CD8-positive, alpha-beta memory T cell (primary cell): ENCODE measurements at regions not wholly inside any gene's neighbourhood (a gene's known extent, or its start where the extent isn't known, plus 50 kb on each side); places are given as distances from the start of the nearest gene placed in this dataset.
"Not testable (repeated sequence)": the region's sequence is repeated elsewhere in the genome, so short reads cannot be mapped to it uniquely, and the experiment has no call there.

Experiments
- CTCF ChIA-PET: fragments of 350-600 bp; sonication (Branson Sonifier 250); formaldehyde crosslinking; loops from one replicate; lab custom pipeline; 2021; ENCODE audit warnings: antibody characterized with exemption; lab: Charles Lee
- POLR2A ChIA-PET: fragments of 350-600 bp; sonication (Branson Sonifier 250); formaldehyde crosslinking; loops from one replicate; lab custom pipeline; 2021; ENCODE audit warnings: antibody characterized with exemption; lab: Charles Lee
- DNase-seq, 5 donors: peaks; one replicate each; pipeline versions ENCODE4 v3.0.0 to v3.0.0-alpha.2; 2020 to 2022; ENCODE audit warnings: mixed read lengths in 1 of 5
- H3K27ac ChIP-seq: one replicate; pipeline ENCODE4 v1.7.0; 2013; ENCODE audit warnings: low read depth, mild to moderate bottlenecking, low read length, moderate library complexity
- H3K27me3 ChIP-seq: 2 replicates; pipeline ENCODE4 v1.7.0; 2013; ENCODE audit warnings: low read length, mild to moderate bottlenecking; ENCODE audit not compliant: insufficient read depth, poor library complexity, severe bottlenecking
- H3K36me3 ChIP-seq: 2 replicates; pipeline ENCODE4 v1.7.0; 2013; ENCODE audit warnings: mild to moderate bottlenecking, low read length, moderate library complexity; ENCODE audit not compliant: insufficient read depth
- H3K4me1 ChIP-seq: 2 replicates; pipeline ENCODE4 v1.7.0; 2013; ENCODE audit warnings: mild to moderate bottlenecking, low read length, moderate library complexity; ENCODE audit not compliant: insufficient read depth
- H3K4me3 ChIP-seq: 2 replicates; pipeline ENCODE4 v1.7.0; 2013; ENCODE audit warnings: mild to moderate bottlenecking, low read length
- H3K9me3 ChIP-seq: 2 replicates; pipeline ENCODE4 v1.7.0; 2013; ENCODE audit warnings: mild to moderate bottlenecking, low read length
- H3K27ac Mint-ChIP-seq, 8 donors: one replicate each; pipeline ENCODE4 v1.8.0; 2020 to 2021; ENCODE audit warnings: mixed read lengths in 8 of 8, mild to moderate bottlenecking in 6 of 8, inconsistent platforms in 3 of 8, moderate library complexity in 3 of 8
- H3K27me3 Mint-ChIP-seq, 2 donors: one replicate each; pipeline ENCODE4 v1.8.0; 2020 to 2021; ENCODE audit warnings: mixed read lengths in 2 of 2, mild to moderate bottlenecking in 1 of 2, moderate library complexity in 1 of 2
- H3K36me3 Mint-ChIP-seq, 3 donors: one replicate each; pipeline ENCODE4 v1.8.0; 2020 to 2021; ENCODE audit warnings: mixed read lengths in 3 of 3, inconsistent platforms in 1 of 3, mild to moderate bottlenecking in 1 of 3
- H3K4me1 Mint-ChIP-seq, 3 donors: one replicate each; pipeline ENCODE4 v1.8.0; 2020 to 2021; ENCODE audit warnings: mixed read lengths in 3 of 3, inconsistent platforms in 1 of 3, mild to moderate bottlenecking in 1 of 3
- H3K4me3 Mint-ChIP-seq, 7 donors: one replicate each; pipeline ENCODE4 v1.8.0; 2020 to 2021; ENCODE audit warnings: mixed read lengths in 7 of 7, mild to moderate bottlenecking in 6 of 7, moderate library complexity in 4 of 7, inconsistent platforms in 2 of 7
- H3K9me3 Mint-ChIP-seq, 5 donors: one replicate each; pipeline ENCODE4 v1.8.0; 2020 to 2022; ENCODE audit warnings: mixed read lengths in 5 of 5, mild to moderate bottlenecking in 3 of 5, moderate library complexity in 2 of 5, inconsistent platforms in 1 of 5

- H3K4me3 Mint-ChIP-seq: no peak overlapping the region
- POLR2A ChIA-PET: no interaction called here
- Histone ChIP-seq H3K36me3 (no peaks in the 10 kb centered on the region), H3K4me3 (no peak overlapping the region), H3K27ac (no peak overlapping the region), H3K4me1 (no peaks in the 10 kb centered on the region), H3K9me3 (no peaks in the 10 kb centered on the region), H3K27me3 (no peaks in the 10 kb centered on the region)
- H3K27me3 Mint-ChIP-seq: no peaks in the 10 kb centered on the region
- DNase-seq: no peak
- H3K4me1 Mint-ChIP-seq: no peaks in the 10 kb centered on the region
- no peak overlapping the region for H3K27ac Mint-ChIP-seq
- CTCF ChIA-PET: no interaction called here
- H3K9me3 Mint-ChIP-seq: peaks cover 0 to 18% (median 6%) of the 10 kb centered on the region in 5 donors
- H3K36me3 Mint-ChIP-seq: no peaks in the 10 kb centered on the region
Measured at GRCh38 chr10:18875477-18875876, 173.1 kb upstream of the MALRD1 start.

DNA sequence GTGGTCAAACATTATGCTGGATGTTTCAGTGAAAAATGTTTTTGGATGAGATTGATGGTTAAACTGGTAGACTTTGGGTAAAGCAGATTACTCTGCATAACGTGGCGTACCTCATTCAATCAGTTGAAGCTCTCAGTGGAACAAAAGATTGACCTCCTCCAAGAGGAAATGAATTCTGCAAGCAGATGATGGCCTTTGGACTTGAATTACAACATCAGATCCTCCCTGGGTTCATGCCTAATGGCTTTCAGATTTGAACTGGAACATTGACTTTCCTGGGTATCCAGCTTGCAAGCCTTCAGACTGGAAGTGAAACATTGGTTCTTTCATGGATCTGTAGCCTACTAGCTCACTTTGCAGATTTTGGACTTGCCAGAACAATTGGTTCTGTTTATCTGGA, 169.3 kb upstream of the MALRD1 start:
- H3K27me3 ChIP-seq: no peaks in the 10 kb centered on the region
- POLR2A ChIA-PET: no interaction called here
- H3K4me3 ChIP-seq: no peak overlapping the region
- H3K4me1 ChIP-seq: no peaks in the 10 kb centered on the region
- H3K9me3 ChIP-seq: no peaks in the 10 kb centered on the region
- Mint-ChIP-seq H3K9me3 (peaks cover 0 to 7% (median 3%) of the 10 kb centered on the region in 5 donors), H3K27me3 (peaks cover 0 to 1% of the 10 kb centered on the region in 2 donors), H3K27ac (no peak overlapping the region), H3K4me3 (no peak overlapping the region), H3K4me1 (no peaks in the 10 kb centered on the region), H3K36me3 (no peaks in the 10 kb centered on the region)
- no peak overlapping the region for H3K27ac ChIP-seq
- DNase-seq: no peak
- CTCF ChIA-PET: no interaction called here
- no peaks in the 10 kb centered on the region for H3K36me3 ChIP-seq

- no peaks in the 10 kb centered on the region for H3K4me1 Mint-ChIP-seq
- Histone ChIP-seq H3K27ac (no peak overlapping the region), H3K4me3 (no peak overlapping the region), H3K36me3 (no peaks in the 10 kb centered on the region), H3K9me3 (no peaks in the 10 kb centered on the region), H3K4me1 (no peaks in the 10 kb centered on the region), H3K27me3 (no peaks in the 10 kb centered on the region)
- CTCF ChIA-PET: no interaction called here
- H3K9me3 Mint-ChIP-seq: peaks cover 0 to 10% (median 3%) of the 10 kb centered on the region in 5 donors
- no peak overlapping the region for H3K4me3 Mint-ChIP-seq
- POLR2A ChIA-PET: no interaction called here
- H3K27ac Mint-ChIP-seq: peak overlapping the region in 2 of 8 donors; percentile 11 to 13
- DNase-seq: no peak
- H3K27me3 Mint-ChIP-seq: peaks cover 0 to 1% of the 10 kb centered on the region in 2 donors
- no peaks in the 10 kb centered on the region for H3K36me3 Mint-ChIP-seq
Measured at GRCh38 chr10:18880530-18880929, 168.1 kb upstream of the MALRD1 start.

DNA sequence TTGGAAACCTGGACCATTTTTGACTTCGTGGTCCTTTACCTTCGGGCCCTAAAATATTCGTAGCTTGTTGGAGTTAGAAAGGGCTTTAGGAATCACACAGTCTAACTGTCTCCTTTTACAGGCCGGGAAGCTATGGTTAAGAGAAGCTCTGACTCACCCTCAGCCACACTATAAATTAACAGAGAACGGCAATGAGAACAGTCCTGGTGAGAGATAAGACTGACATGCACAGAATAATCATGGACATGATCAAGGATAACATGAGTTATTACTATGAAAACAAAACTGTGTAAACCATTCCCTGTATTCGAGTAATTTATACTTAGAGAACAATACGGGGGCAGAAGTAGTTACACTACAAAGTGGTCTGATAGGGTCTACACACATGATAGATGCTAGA, 162.5 kb upstream of the MALRD1 start:
- ChIA-PET POLR2A (no interaction called here), CTCF (no interaction called here)
- Histone ChIP-seq H3K36me3 (no peaks in the 10 kb centered on the region), H3K27ac (no peak overlapping the region), H3K27me3 (no peaks in the 10 kb centered on the region), H3K4me1 (no peaks in the 10 kb centered on the region), H3K9me3 (no peaks in the 10 kb centered on the region), H3K4me3 (no peak overlapping the region)
- Mint-ChIP-seq H3K4me3 (no peak overlapping the region), H3K36me3 (no peaks in the 10 kb centered on the region), H3K9me3 (peaks cover 0 to 3% (median 2%) of the 10 kb centered on the region in 5 donors), H3K27ac (no peak overlapping the region), H3K4me1 (no peaks in the 10 kb centered on the region), H3K27me3 (peaks cover 0 to 1% of the 10 kb centered on the region in 2 donors)
- DNase-seq: no peak

DNA sequence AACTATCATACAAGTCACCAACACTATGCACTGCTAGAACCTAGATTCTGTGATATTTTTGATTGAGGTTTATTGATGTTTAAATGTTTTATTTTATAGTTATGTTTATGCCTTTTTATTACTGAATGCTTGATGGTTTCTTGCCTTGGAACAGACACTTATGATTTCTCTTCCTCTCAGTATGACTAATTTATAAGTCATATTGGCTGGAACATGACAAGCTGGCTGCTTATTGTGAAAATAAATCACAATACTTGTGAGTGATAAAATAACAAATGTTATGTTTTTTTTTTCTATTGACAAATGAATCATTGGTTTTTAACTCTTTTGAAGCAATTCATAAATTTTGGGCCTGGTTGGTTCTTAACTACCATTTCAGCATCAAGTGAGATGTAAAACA, 142.0 kb upstream of the MALRD1 start:
- Mint-ChIP-seq H3K36me3 (no peaks in the 10 kb centered on the region), H3K27me3 (no peaks in the 10 kb centered on the region), H3K9me3 (peaks cover 2 to 13% (median 5%) of the 10 kb centered on the region in 5 donors), H3K27ac (no peak overlapping the region), H3K4me3 (no peak overlapping the region), H3K4me1 (no peaks in the 10 kb centered on the region)
- Histone ChIP-seq H3K36me3 (no peaks in the 10 kb centered on the region), H3K4me3 (no peak overlapping the region), H3K27me3 (no peaks in the 10 kb centered on the region), H3K4me1 (no peaks in the 10 kb centered on the region), H3K9me3 (no peaks in the 10 kb centered on the region), H3K27ac (no peak overlapping the region)
- POLR2A ChIA-PET: no interaction called here
- CTCF ChIA-PET: no interaction called here
- DNase-seq: no peak

- H3K27me3 Mint-ChIP-seq, H3K4me3 ChIP-seq, H3K27ac ChIP-seq, POLR2A ChIA-PET, H3K27me3 ChIP-seq, H3K27ac Mint-ChIP-seq, H3K36me3 ChIP-seq, DNase-seq, H3K9me3 ChIP-seq, H3K4me3 Mint-ChIP-seq, H3K36me3 Mint-ChIP-seq, H3K4me1 ChIP-seq, CTCF ChIA-PET, H3K4me1 Mint-ChIP-seq: not testable (repeated sequence)
- H3K9me3 Mint-ChIP-seq: peaks cover 0 to 15% (median 3%) of the 10 kb centered on the region in 5 donors
Measured at GRCh38 chr10:18917431-18917830, 131.2 kb upstream of the MALRD1 start.

DNA sequence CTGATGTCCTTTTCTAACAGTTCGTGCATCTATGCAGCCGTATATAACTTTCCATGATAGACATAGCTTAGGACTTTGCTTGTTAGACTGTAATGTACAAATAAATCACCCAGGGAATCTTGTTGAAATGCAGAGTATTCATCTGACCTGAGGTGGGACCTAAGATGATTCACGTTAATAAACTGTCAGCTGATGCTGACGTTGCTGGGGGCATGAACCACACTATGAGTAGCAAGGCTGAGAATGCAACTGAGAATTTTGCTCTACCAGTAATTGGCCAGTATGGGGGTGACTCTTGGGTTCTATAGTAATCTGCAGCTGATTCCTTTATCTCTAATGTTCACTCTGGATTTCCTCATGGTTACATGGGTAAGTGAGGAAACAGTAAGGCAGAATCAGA, 130.1 kb upstream of the MALRD1 start:
- ChIA-PET CTCF (no interaction called here), POLR2A (no interaction called here)
- Mint-ChIP-seq H3K27ac (no peak overlapping the region), H3K27me3 (no peaks in the 10 kb centered on the region), H3K4me1 (no peaks in the 10 kb centered on the region), H3K4me3 (no peak overlapping the region), H3K36me3 (no peaks in the 10 kb centered on the region), H3K9me3 (peaks cover 0 to 13% (median 2%) of the 10 kb centered on the region in 5 donors)
- no peak overlapping the region for H3K27ac ChIP-seq
- no peaks in the 10 kb centered on the region for H3K4me1 ChIP-seq
- H3K9me3 ChIP-seq: no peaks in the 10 kb centered on the region
- no peak overlapping the region for H3K4me3 ChIP-seq
- no peak for DNase-seq
- H3K36me3 ChIP-seq: no peaks in the 10 kb centered on the region
- no peaks in the 10 kb centered on the region for H3K27me3 ChIP-seq

DNA sequence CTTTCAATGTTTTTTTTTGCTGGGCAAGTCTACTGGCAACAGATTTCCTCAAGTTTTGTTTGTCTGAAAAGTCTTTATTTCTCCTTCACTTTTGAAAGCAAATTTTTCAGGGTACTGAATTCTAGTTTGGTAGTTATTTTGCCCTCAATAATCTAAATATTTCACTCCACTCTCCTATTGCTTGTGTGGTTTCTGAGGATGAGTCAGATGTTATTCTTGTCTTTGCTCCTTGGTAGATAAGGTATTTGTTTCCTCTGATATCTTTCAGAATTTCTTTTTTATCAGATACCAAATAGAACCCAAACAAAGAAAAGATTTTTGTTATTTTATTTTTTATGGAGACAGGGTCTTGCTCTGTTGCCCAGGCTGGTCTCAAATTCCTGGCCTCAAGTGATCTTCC, 99.2 kb upstream of the MALRD1 start:
- no peak overlapping the region for H3K27ac Mint-ChIP-seq
- Histone ChIP-seq H3K36me3 (no peaks in the 10 kb centered on the region), H3K27ac (no peak overlapping the region), H3K4me1 (no peaks in the 10 kb centered on the region), H3K27me3 (no peaks in the 10 kb centered on the region), H3K4me3 (no peak overlapping the region), H3K9me3 (no peaks in the 10 kb centered on the region)
- peaks cover 0 to 10% (median 0%) of the 10 kb centered on the region in 5 donors for H3K9me3 Mint-ChIP-seq
- H3K27me3 Mint-ChIP-seq: no peaks in the 10 kb centered on the region
- no peaks in the 10 kb centered on the region for H3K36me3 Mint-ChIP-seq
- no peak overlapping the region for H3K4me3 Mint-ChIP-seq
- CTCF ChIA-PET: no interaction called here
- DNase-seq: no peak
- no peaks in the 10 kb centered on the region for H3K4me1 Mint-ChIP-seq
- POLR2A ChIA-PET: no interaction called here
